ENCODE measurements at regions not wholly inside any gene's neighbourhood (a gene's known extent, or its start where the extent isn't known, plus 50 kb on each side); places are given as distances from the start of the nearest gene placed in this dataset.

DNA sequence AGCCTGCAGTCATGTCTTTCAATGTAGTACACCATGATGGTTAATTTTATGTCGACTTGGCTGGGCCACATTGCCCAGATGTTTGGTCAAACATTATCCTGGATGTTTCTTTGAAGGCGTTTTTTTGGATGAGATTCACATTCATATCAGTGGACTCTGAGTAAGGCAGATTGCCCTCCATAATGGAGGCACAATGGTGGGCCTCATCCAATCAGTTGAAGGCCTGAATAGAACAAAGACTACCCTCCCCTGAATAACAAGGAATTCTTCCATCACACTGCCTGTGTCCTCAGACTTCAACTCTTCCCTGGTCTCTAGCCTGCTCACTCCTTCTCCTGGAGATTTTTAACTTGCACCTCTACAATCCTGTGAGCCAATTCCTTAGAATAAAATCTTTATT, 83.8 kb upstream of the CHL1 start:
- Histone ChIP-seq H3K27ac (no peak overlapping the region), H3K9me3 (no peaks in the 10 kb centered on the region), H3K27me3 (no peaks in the 10 kb centered on the region), H3K36me3 (no peaks in the 10 kb centered on the region), H3K4me1 (no peaks in the 10 kb centered on the region), H3K4me3 (no peak overlapping the region)
- intact Hi-C loops (cut with DNase I; ENCODE audit: low total_unique reads) = no loop called here
- no peak for DNase-seq
- no peak for TF ChIP-seq POLR2A (IDR thresholded peaks at IDR 0.05)
- TF ChIP-seq, protein P1, sequence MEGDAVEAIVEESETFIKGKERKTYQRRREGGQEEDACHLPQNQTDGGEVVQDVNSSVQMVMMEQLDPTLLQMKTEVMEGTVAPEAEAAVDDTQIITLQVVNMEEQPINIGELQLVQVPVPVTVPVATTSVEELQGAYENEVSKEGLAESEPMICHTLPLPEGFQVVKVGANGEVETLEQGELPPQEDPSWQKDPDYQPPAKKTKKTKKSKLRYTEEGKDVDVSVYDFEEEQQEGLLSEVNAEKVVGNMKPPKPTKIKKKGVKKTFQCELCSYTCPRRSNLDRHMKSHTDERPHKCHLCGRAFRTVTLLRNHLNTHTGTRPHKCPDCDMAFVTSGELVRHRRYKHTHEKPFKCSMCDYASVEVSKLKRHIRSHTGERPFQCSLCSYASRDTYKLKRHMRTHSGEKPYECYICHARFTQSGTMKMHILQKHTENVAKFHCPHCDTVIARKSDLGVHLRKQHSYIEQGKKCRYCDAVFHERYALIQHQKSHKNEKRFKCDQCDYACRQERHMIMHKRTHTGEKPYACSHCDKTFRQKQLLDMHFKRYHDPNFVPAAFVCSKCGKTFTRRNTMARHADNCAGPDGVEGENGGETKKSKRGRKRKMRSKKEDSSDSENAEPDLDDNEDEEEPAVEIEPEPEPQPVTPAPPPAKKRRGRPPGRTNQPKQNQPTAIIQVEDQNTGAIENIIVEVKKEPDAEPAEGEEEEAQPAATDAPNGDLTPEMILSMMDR (IDR thresholded peaks at IDR 0.05) = no peak

DNA sequence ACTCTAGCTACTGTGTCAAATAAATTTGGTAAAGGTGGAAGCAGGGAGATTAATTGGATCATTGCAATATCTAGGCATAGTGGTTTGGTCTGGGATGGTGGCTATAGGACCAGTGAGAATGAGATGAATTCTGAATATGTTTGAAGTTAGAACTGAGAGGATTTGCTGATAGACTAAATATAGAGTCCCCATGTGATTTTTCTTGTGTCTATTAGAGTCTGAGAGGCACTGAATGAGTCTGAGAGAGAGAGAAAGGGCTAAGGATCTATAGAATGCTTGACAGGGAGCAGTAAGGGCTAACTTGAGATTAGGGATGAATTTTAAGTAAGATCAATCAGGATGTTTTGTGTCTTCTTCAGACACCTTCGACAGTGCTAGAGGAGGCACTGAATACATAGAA, 77.9 kb upstream of the CHL1 start:
- no peaks in the 10 kb centered on the region for H3K27me3 ChIP-seq
- TF ChIP-seq, protein P1 (IDR thresholded peaks at IDR 0.05) = no peak
- TF ChIP-seq POLR2A (IDR thresholded peaks at IDR 0.05) = no peak
- intact Hi-C loops (cut with DNase I; ENCODE audit: low total_unique reads) = no loop called here

DNA sequence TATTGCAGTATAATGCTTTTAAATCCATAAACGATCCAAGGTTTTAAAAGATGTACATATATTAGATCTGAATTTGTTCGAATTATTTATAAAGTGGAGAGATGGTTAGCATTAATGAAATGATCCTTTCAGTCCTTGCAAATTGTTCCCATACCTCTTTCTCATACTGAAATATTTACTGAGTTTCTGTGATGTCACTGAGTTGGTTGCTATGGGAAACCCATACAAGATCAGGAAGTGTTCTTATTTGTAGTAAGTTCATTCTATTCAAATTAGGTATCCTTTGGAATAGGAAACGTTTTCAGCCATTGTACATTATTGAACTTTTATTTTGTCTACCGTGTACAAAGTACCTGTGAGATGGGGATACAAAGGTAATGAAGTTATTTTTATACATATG, 73.2 kb upstream of the CHL1 start:
- TF ChIP-seq, protein P1 (IDR thresholded peaks at IDR 0.05) = no peak
- no peak for TF ChIP-seq POLR2A (IDR thresholded peaks at IDR 0.05)
- no peaks in the 10 kb centered on the region for H3K4me1 ChIP-seq
- H3K27me3 ChIP-seq = no peaks in the 10 kb centered on the region
- no peak for DNase-seq
- no peaks in the 10 kb centered on the region for H3K9me3 ChIP-seq
- no peaks in the 10 kb centered on the region for H3K36me3 ChIP-seq
- no peak overlapping the region for H3K4me3 ChIP-seq
- intact Hi-C loops (cut with DNase I; ENCODE audit: low total_unique reads) = no loop called here
- H3K27ac ChIP-seq = no peak overlapping the region

More for the DNA sequence above, 77.9 kb upstream of the CHL1 start:
- no peak overlapping the region for H3K4me3 ChIP-seq
- no peaks in the 10 kb centered on the region for H3K9me3 ChIP-seq
- H3K36me3 ChIP-seq = no peaks in the 10 kb centered on the region
- no peak for DNase-seq
- H3K4me1 ChIP-seq = no peaks in the 10 kb centered on the region
- no peak overlapping the region for H3K27ac ChIP-seq

DNA sequence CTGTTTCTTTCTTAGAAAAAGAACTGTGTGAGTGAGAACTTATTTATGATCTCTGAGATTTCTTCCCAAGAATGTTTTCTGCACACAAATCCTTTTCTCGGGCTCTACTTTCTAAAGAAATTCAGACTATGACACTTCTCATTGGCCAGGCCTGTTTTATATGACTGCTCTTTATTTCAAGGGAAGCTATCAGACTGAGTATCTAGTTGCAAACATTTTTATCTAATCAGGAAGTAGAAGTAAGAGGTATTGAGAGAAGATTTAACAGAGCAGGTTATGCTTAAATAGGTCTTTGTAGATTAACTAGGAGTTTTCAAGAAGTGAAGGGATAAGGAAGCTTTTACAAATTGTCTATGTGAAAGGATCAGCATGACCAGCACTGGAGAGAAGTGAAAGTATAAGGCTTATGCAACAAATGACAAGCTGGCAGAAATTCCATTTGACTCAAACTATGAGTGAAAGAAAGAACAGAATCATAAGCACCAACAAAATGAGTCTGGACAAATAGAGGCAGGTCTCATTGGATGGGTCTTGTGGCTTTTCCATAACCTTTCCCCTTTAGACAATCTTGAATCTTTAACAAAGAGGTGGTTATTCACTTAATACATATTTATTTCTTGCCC, 71.9 kb upstream of the CHL1 start:
- Histone ChIP-seq H3K27ac (no peak overlapping the region), H3K4me1 (no peaks in the 10 kb centered on the region), H3K36me3 (no peaks in the 10 kb centered on the region), H3K27me3 (no peaks in the 10 kb centered on the region), H3K4me3 (no peak overlapping the region), H3K9me3 (no peaks in the 10 kb centered on the region)
- intact Hi-C loops (cut with DNase I; ENCODE audit: low total_unique reads) = no loop called here
- no peak for TF ChIP-seq POLR2A (IDR thresholded peaks at IDR 0.05)
- TF ChIP-seq, protein P1 (IDR thresholded peaks at IDR 0.05) = no peak
- no peak for DNase-seq

DNA sequence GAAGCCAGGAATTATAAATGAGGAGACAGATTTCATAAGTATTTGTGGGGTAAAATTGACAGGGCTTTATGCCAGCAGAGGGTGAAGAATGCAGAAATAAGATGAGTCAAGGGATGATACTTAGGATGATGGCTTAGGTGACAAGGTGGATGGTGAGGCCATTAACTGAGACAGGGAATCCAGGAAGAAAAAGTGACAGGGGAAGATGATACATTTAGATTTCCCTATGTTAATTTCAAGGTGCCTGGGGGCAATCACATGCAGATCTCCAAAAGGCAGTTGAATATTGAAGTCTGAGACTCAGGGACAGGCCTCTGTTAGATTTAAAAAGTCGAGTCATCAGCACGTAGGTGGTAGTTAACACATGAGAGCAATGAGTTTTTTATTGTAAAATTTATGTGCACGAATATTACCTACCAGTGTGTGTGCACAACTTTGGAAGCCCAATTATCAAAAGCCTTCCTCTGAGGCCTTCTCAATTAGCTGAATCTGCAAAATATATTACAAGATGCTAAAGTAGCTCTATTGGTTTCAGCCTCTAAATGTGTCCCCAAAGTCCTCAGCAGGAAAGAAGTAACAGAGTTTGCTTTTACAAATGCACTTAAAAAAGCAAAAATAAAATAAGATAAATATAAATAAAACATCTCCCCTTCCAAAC, 67.9 kb upstream of the CHL1 start:
- no peak overlapping the region for H3K27ac ChIP-seq
- no peak for TF ChIP-seq POLR2A (IDR thresholded peaks at IDR 0.05)
- TF ChIP-seq, protein P1 (IDR thresholded peaks at IDR 0.05) = no peak
- DNase-seq = no peak
- no peaks in the 10 kb centered on the region for H3K9me3 ChIP-seq
- intact Hi-C loops (cut with DNase I; ENCODE audit: low total_unique reads) = no loop called here
- no peak overlapping the region for H3K4me3 ChIP-seq
- no peaks in the 10 kb centered on the region for H3K36me3 ChIP-seq
- no peaks in the 10 kb centered on the region for H3K4me1 ChIP-seq
- no peaks in the 10 kb centered on the region for H3K27me3 ChIP-seq

Measured in uterus (tissue), 3 donors.